ENCODE measurements at regions not wholly inside any gene's neighbourhood (a gene's known extent, or its start where the extent isn't known, plus 50 kb on each side); places are given as distances from the start of the nearest gene placed in this dataset.

GRCh38 chr3:118805007-118805406, 229.6 kb downstream of the IGSF11 start:
- TF ChIP-seq CTCF (IDR thresholded peaks at IDR 0.05; ENCODE audit: low read depth, low read length): no peak
- TF ChIP-seq EZH2phosphoT487 (IDR thresholded peaks at IDR 0.05; ENCODE audit: low read depth): no peak

All from OCI-LY3 (cell line).